ENCODE measurements at regions not wholly inside any gene's neighbourhood (a gene's known extent, or its start where the extent isn't known, plus 50 kb on each side); places are given as distances from the start of the nearest gene placed in this dataset.

GRCh38 chr7:63070696-63071095, 928.0 kb upstream of the ZNF722 start:
- TF ChIP-seq CTCF (IDR thresholded peaks at IDR 0.05) (no peak), POLR2AphosphoS5 (IDR thresholded peaks at IDR 0.05; ENCODE audit: low read depth, low read length) (no peak)
